ENCODE measurements at regions not wholly inside any gene's neighbourhood (a gene's known extent, or its start where the extent isn't known, plus 50 kb on each side); places are given as distances from the start of the nearest gene placed in this dataset.

DNA sequence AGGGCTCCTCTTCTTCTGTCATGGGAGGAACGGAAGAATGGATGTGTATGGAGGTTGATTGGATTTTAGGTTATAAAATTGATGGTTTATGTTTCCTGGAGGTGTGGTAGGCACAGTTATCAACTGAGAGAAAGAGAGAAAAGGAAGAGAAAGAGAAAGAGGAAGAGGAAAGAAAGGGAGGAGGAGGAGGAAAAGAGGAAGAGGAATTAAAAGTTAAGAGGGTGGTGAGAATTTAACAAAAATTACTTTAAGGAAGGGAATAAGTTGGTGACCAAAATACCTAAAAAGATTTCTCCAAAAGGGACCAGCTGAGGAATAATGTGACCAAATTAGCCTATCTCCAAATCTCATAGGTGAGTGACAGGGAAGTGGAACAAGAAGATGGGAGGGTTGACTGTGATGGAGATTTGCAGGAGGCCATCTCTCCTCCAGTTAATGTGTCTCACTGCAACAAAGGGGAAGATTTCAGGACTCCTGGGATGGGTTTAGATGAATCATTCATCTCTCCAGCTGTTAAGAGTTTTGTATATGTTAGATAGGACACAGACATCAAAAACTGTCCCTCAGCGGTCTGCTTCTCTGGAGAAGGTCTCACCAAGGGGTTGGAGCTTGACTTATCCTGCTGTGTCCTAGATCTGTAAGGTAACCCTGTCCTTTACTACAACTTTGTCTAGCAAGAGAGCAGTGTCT, 76.0 kb upstream of the TMC1 start:
- TF ChIP-seq, protein P1, sequence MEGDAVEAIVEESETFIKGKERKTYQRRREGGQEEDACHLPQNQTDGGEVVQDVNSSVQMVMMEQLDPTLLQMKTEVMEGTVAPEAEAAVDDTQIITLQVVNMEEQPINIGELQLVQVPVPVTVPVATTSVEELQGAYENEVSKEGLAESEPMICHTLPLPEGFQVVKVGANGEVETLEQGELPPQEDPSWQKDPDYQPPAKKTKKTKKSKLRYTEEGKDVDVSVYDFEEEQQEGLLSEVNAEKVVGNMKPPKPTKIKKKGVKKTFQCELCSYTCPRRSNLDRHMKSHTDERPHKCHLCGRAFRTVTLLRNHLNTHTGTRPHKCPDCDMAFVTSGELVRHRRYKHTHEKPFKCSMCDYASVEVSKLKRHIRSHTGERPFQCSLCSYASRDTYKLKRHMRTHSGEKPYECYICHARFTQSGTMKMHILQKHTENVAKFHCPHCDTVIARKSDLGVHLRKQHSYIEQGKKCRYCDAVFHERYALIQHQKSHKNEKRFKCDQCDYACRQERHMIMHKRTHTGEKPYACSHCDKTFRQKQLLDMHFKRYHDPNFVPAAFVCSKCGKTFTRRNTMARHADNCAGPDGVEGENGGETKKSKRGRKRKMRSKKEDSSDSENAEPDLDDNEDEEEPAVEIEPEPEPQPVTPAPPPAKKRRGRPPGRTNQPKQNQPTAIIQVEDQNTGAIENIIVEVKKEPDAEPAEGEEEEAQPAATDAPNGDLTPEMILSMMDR (IDR thresholded peaks at IDR 0.05) = no peak
- TF ChIP-seq POLR2AphosphoS5 (IDR thresholded peaks at IDR 0.05) (no peak), EP300 (IDR thresholded peaks at IDR 0.05) (no peak), POLR2A (IDR thresholded peaks at IDR 0.05) (no peak)
